LNCAP (cell line): ENCODE measurements at regions not wholly inside any gene's neighbourhood (a gene's known extent, or its start where the extent isn't known, plus 50 kb on each side); places are given as distances from the start of the nearest gene placed in this dataset.

Experiments used
- CTCF ChIP-seq: fragments of 450-650 bp; IDR thresholded peaks from 2 replicates; pipeline ENCODE4 v1.5.1; 2017; ENCODE audit warnings: mild to moderate bottlenecking

- no peak for TF ChIP-seq CTCF
Measured at GRCh38 chr18:76771192-76771799, 51.1 kb upstream of the ZNF236 start.

DNA sequence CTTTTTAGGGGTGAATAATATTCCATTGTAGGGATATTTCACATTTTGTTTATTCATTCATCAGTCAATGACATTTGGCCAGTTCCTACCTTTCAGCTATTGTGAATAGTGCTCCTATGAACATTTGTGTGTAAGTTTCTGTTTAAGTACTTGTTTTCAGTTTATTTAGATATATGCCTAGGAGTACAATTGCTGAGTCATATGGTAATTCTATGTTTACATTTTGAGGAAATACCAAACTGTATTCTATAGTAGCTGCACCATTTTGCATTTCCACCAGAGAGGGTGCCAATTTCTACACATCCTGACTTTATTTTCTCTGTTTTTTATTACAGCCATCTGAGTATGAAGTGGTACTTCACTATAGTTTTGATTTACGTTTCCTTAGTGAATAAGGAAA, 54.4 kb upstream of the ZNF236 start:
- no peak for TF ChIP-seq CTCF

GRCh38 chr18:76766429-76766828, 55.9 kb upstream of the ZNF236 start:
- TF ChIP-seq CTCF, result no peak

DNA sequence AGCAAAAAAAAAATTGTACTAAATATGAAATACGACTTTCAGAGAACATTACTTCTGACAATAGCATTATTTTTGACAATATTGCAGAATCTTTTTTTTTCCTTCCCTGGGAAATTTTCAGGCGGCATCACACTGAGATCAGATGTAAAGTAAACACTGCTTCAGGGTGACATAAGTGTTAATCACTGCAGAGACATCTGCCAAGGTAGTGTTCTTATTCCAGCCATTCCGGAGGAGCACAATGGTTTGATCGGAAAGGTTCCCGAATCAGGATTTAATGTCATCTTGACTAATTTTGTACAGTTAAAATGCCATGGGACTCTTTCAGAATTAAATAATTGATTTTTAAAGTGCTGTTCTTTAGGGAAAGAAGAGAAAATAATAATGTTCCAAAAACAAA, 56.7 kb upstream of the ZNF236 start:
- TF ChIP-seq CTCF, result no peak

GRCh38 chr18:76764291-76764901, 58.0 kb upstream of the ZNF236 start:
- no peak for TF ChIP-seq CTCF

GRCh38 chr18:76759056-76759455, 63.3 kb upstream of the ZNF236 start:
- TF ChIP-seq CTCF, result no peak

- no peak for TF ChIP-seq CTCF
Measured at GRCh38 chr18:76757925-76758324, 64.4 kb upstream of the ZNF236 start.

DNA sequence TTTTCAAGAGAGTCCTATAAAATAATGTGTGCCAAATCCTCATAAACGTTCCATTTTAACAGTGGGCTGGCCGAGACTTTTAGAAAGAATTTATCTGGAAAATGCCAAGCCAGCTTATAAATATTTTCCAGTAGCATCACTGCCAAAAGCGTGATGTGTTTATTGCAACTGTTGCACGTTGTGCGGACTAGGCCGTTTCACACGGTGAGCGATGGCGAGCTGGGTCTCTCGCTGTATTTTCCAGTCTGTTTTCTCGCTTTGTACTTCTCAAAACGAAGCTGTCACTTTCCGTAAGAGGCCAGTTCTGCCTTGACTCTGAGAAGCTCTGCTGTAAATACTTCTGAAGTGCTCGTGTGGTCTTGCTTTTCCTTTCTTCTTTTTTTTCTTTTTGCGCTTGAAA, 65.0 kb upstream of the ZNF236 start:
- no peak for TF ChIP-seq CTCF
